ENCODE measurements at regions not wholly inside any gene's neighbourhood (a gene's known extent, or its start where the extent isn't known, plus 50 kb on each side); places are given as distances from the start of the nearest gene placed in this dataset.
"Not testable (repeated sequence)": the region's sequence is repeated elsewhere in the genome, so short reads cannot be mapped to it uniquely, and the experiment has no call there.

GRCh38 chr20:53818457-53819177 is 225.0 kb upstream of the ZNF217 start:
- no peak overlapping the region for H3K27ac Mint-ChIP-seq
- DNase-seq (ENCODE audit: low spot score in 2 of 2) = no peak
- H3K4me3 Mint-ChIP-seq = no peak overlapping the region
- no peak for ATAC-seq (ENCODE audit: low read depth)
- peaks cover 4% of the 10 kb centered on the region for H3K9me3 Mint-ChIP-seq
- peaks cover 2% of the 10 kb centered on the region for H3K36me3 Mint-ChIP-seq
- no peaks in the 10 kb centered on the region for H3K27me3 Mint-ChIP-seq
- H3K4me1 Mint-ChIP-seq = peaks cover 15% of the 10 kb centered on the region

- not testable (repeated sequence) for H3K27ac Mint-ChIP-seq; H3K27me3 Mint-ChIP-seq; H3K9me3 Mint-ChIP-seq; H3K4me3 Mint-ChIP-seq; DNase-seq (ENCODE audit: low spot score in 2 of 2); ATAC-seq (ENCODE audit: low read depth); H3K36me3 Mint-ChIP-seq
- H3K4me1 Mint-ChIP-seq = peaks cover 15% of the 10 kb centered on the region
These were observed 223.9 kb upstream of the ZNF217 start for GRCh38 chr20:53817513-53817912.

- Mint-ChIP-seq H3K27ac (no peak overlapping the region), H3K36me3 (peaks cover 2% of the 10 kb centered on the region), H3K4me3 (no peak overlapping the region), H3K4me1 (peaks cover 15% of the 10 kb centered on the region), H3K9me3 (peaks cover 4% of the 10 kb centered on the region), H3K27me3 (no peaks in the 10 kb centered on the region)
- ATAC-seq (ENCODE audit: low read depth) (no peak), DNase-seq (ENCODE audit: low spot score in 2 of 2) (no peak)
These were observed 223.3 kb upstream of the ZNF217 start for GRCh38 chr20:53816872-53817398.

- H3K4me3 Mint-ChIP-seq = no peak overlapping the region
These were observed 221.9 kb upstream of the ZNF217 start for GRCh38 chr20:53815509-53815908.

GRCh38 chr20:53814060-53814459 is 220.4 kb upstream of the ZNF217 start:
- no peak for DNase-seq (ENCODE audit: low spot score in 2 of 2)
- peaks cover 3% of the 10 kb centered on the region for H3K9me3 Mint-ChIP-seq

More at GRCh38 chr20:53815509-53815908, 221.9 kb upstream of the ZNF217 start:
- H3K27ac Mint-ChIP-seq = no peak overlapping the region
- no peaks in the 10 kb centered on the region for H3K27me3 Mint-ChIP-seq
- no peak for DNase-seq (ENCODE audit: low spot score in 2 of 2)
- no peak for ATAC-seq (ENCODE audit: low read depth)
- H3K9me3 Mint-ChIP-seq = peaks cover 4% of the 10 kb centered on the region
- peaks cover 17% of the 10 kb centered on the region for H3K4me1 Mint-ChIP-seq
- peaks cover 2% of the 10 kb centered on the region for H3K36me3 Mint-ChIP-seq

GRCh38 chr20:53813636-53814035 is 220.0 kb upstream of the ZNF217 start:
- Mint-ChIP-seq H3K27ac (no peak overlapping the region), H3K27me3 (no peaks in the 10 kb centered on the region), H3K4me1 (peaks cover 17% of the 10 kb centered on the region), H3K36me3 (no peaks in the 10 kb centered on the region), H3K9me3 (no peaks in the 10 kb centered on the region), H3K4me3 (no peak overlapping the region)
- no peak for DNase-seq (ENCODE audit: low spot score in 2 of 2)
- ATAC-seq (ENCODE audit: low read depth) = no peak

More at GRCh38 chr20:53814060-53814459, 220.4 kb upstream of the ZNF217 start:
- H3K4me3 Mint-ChIP-seq = no peak overlapping the region
- ATAC-seq (ENCODE audit: low read depth) = no peak
- peaks cover 2% of the 10 kb centered on the region for H3K36me3 Mint-ChIP-seq
- H3K27me3 Mint-ChIP-seq = no peaks in the 10 kb centered on the region
- peaks cover 17% of the 10 kb centered on the region for H3K4me1 Mint-ChIP-seq
- no peak overlapping the region for H3K27ac Mint-ChIP-seq

GRCh38 chr20:53811577-53811976 is 217.9 kb upstream of the ZNF217 start:
- Mint-ChIP-seq H3K4me1 (peaks cover 19% of the 10 kb centered on the region), H3K36me3 (no peaks in the 10 kb centered on the region), H3K9me3 (no peaks in the 10 kb centered on the region), H3K27me3 (no peaks in the 10 kb centered on the region), H3K4me3 (no peak overlapping the region), H3K27ac (no peak overlapping the region)
- DNase-seq (ENCODE audit: low spot score in 2 of 2) (no peak), ATAC-seq (ENCODE audit: low read depth) (no peak)

GRCh38 chr20:53810661-53811355 is 217.2 kb upstream of the ZNF217 start:
- peaks cover 17% of the 10 kb centered on the region for H3K4me1 Mint-ChIP-seq
- H3K27ac Mint-ChIP-seq = no peak overlapping the region
- no peak overlapping the region for H3K4me3 Mint-ChIP-seq
- no peak for ATAC-seq (ENCODE audit: low read depth)
- H3K9me3 Mint-ChIP-seq = no peaks in the 10 kb centered on the region
- H3K36me3 Mint-ChIP-seq = no peaks in the 10 kb centered on the region
- DNase-seq (ENCODE audit: low spot score in 2 of 2) = no peak
- H3K27me3 Mint-ChIP-seq = no peaks in the 10 kb centered on the region

GRCh38 chr20:53809728-53810365 is 216.2 kb upstream of the ZNF217 start:
- no peak overlapping the region for H3K4me3 Mint-ChIP-seq
- no peak overlapping the region for H3K27ac Mint-ChIP-seq
- no peak for DNase-seq (ENCODE audit: low spot score in 2 of 2)
- no peaks in the 10 kb centered on the region for H3K9me3 Mint-ChIP-seq
- no peaks in the 10 kb centered on the region for H3K27me3 Mint-ChIP-seq
- peaks cover 11% of the 10 kb centered on the region for H3K4me1 Mint-ChIP-seq
- H3K36me3 Mint-ChIP-seq = no peaks in the 10 kb centered on the region
- no peak for ATAC-seq (ENCODE audit: low read depth)

GRCh38 chr20:53809217-53809616 is 215.6 kb upstream of the ZNF217 start:
- no peaks in the 10 kb centered on the region for H3K9me3 Mint-ChIP-seq
- no peaks in the 10 kb centered on the region for H3K36me3 Mint-ChIP-seq
- ATAC-seq (ENCODE audit: low read depth) (no peak), DNase-seq (ENCODE audit: low spot score in 2 of 2) (no peak)
- H3K4me1 Mint-ChIP-seq = peaks cover 8% of the 10 kb centered on the region
- no peak overlapping the region for H3K4me3 Mint-ChIP-seq
- H3K27ac Mint-ChIP-seq = no peak overlapping the region
- no peaks in the 10 kb centered on the region for H3K27me3 Mint-ChIP-seq

GRCh38 chr20:53808733-53809132 is 215.1 kb upstream of the ZNF217 start:
- H3K36me3 Mint-ChIP-seq = no peaks in the 10 kb centered on the region
- ATAC-seq (ENCODE audit: low read depth) (no peak), DNase-seq (ENCODE audit: low spot score in 2 of 2) (no peak)
- H3K27ac Mint-ChIP-seq = no peak overlapping the region
- H3K4me3 Mint-ChIP-seq = no peak overlapping the region
- H3K4me1 Mint-ChIP-seq = peaks cover 5% of the 10 kb centered on the region
- no peaks in the 10 kb centered on the region for H3K27me3 Mint-ChIP-seq
- H3K9me3 Mint-ChIP-seq = no peaks in the 10 kb centered on the region

GRCh38 chr20:53808302-53808701 is 214.7 kb upstream of the ZNF217 start:
- H3K27me3 Mint-ChIP-seq; DNase-seq (ENCODE audit: low spot score in 2 of 2); H3K9me3 Mint-ChIP-seq; ATAC-seq (ENCODE audit: low read depth); H3K27ac Mint-ChIP-seq; H3K36me3 Mint-ChIP-seq; H3K4me3 Mint-ChIP-seq; H3K4me1 Mint-ChIP-seq: not testable (repeated sequence)

- no peaks in the 10 kb centered on the region for H3K36me3 Mint-ChIP-seq
These were observed 213.2 kb upstream of the ZNF217 start for GRCh38 chr20:53806683-53807401.

More at GRCh38 chr20:53806683-53807401, 213.2 kb upstream of the ZNF217 start:
- Mint-ChIP-seq H3K4me3 (no peak overlapping the region), H3K27me3 (no peaks in the 10 kb centered on the region), H3K27ac (no peak overlapping the region), H3K9me3 (no peaks in the 10 kb centered on the region), H3K4me1 (peaks cover 4% of the 10 kb centered on the region)
- no peak for ATAC-seq (ENCODE audit: low read depth)
- DNase-seq (ENCODE audit: low spot score in 2 of 2) = no peak

All from memory B cell (primary cell).